GM12878 (cell line): ENCODE measurements at regions not wholly inside any gene's neighbourhood (a gene's known extent, or its start where the extent isn't known, plus 50 kb on each side); places are given as distances from the start of the nearest gene placed in this dataset.

Experiments
- ATAC-seq: fragments of 200-7000 bp; cut with Tn5 transposase; 3 replicates; pipeline ENCODE4 v1.9.1; 2020; ENCODE audit warnings: mild to moderate bottlenecking, moderate library complexity
- BruUV-seq: library from RNA; stranded (reverse); fragments of 400-500 nt; replicated peaks from 2 replicates; lab custom pipeline; 2021; lab: Mats Ljungman, UMichigan
- CTCF ChIA-PET: fragments of 300-600 bp; sonication (Branson Sonifier 250); formaldehyde crosslinking; extraction: SDS; loops from one replicate; lab custom pipeline; 2021; ENCODE audit warnings: inconsistent platforms; lab: Yijun Ruan, JAX
- POLR2A ChIA-PET: fragments of 350-600 bp; formaldehyde crosslinking; extraction: SDS; loops from one replicate; lab custom pipeline; 2021; ENCODE audit warnings: inconsistent platforms; lab: Charles Lee
- RAD21 ChIA-PET: fragments of 300-600 bp; sonication (Branson Sonifier 250); formaldehyde crosslinking; loops from one replicate; lab custom pipeline; 2023; ENCODE audit warnings: antibody characterized with exemption; ENCODE audit not compliant: unreplicated experiment; lab: Charles Lee
- SMC1A ChIA-PET: fragments of 300-600 bp; sonication (Branson Sonifier 250); formaldehyde crosslinking; loops from one replicate; lab custom pipeline; 2023; ENCODE audit not compliant: unreplicated experiment, uncharacterized antibody; lab: Charles Lee
- DNase-seq: peaks from one replicate; pipeline ENCODE4 v3.0.0-alpha.2; 2011; ENCODE audit warnings: low read depth, low spot score
- FAIRE-seq: peaks from 3 replicates; lab custom pipeline; 2011; peaks lifted over from hg19 to GRCh38; lab: Jason Lieb, UNC
- H2AFZ ChIP-seq: 2 replicates; pipeline ENCODE4 v1.6.0; 2011; ENCODE audit warnings: low read depth, low read length, control low read depth; ENCODE audit not compliant: control insufficient read depth
- H3K27ac ChIP-seq: 2 replicates; pipeline ENCODE4 v1.5.1; 2011; ENCODE audit warnings: control low read depth; ENCODE audit not compliant: control insufficient read depth, insufficient read depth
- H3K27me3 ChIP-seq, 2 experiments: replicated peaks in 1 of 2; 2 replicates each; pipeline versions ENCODE4 v1.6.0 to v1.6.1; 2011; ENCODE audit warnings: low read length in 1 of 2; ENCODE audit not compliant: control insufficient read depth in 2 of 2, insufficient read depth in 2 of 2
- H3K36me3 ChIP-seq, 2 experiments: 2 replicates each; pipeline ENCODE4 v1.5.1; 2011; ENCODE audit warnings: low read length in 1 of 2; ENCODE audit not compliant: control insufficient read depth in 2 of 2, insufficient read depth in 2 of 2
- H3K4me1 ChIP-seq: 2 replicates; pipeline ENCODE4 v1.6.1; 2011; ENCODE audit warnings: mild to moderate bottlenecking, low read length, moderate library complexity, mixed read lengths; ENCODE audit not compliant: control insufficient read depth, insufficient read depth
- H3K4me2 ChIP-seq: 2 replicates; pipeline ENCODE4 v1.6.0; 2011; ENCODE audit warnings: control low read depth; ENCODE audit not compliant: control insufficient read depth, insufficient read depth
- H3K4me3 ChIP-seq: fragments of 200-600 bp; sonication (generic); 2 replicates; pipeline ENCODE4 v1.5.1; 2016
- H3K79me2 ChIP-seq: 2 replicates; pipeline ENCODE4 v1.6.0; 2011; ENCODE audit warnings: low read length; ENCODE audit not compliant: control insufficient read depth, insufficient read depth
- H3K9ac ChIP-seq: 2 replicates; pipeline ENCODE4 v1.8.0; 2011; ENCODE audit warnings: low read length, control low read depth, mixed read lengths; ENCODE audit not compliant: control insufficient read depth, insufficient read depth
- H3K9me3 ChIP-seq: replicated peaks from 3 replicates; pipeline ENCODE4 v1.5.1; 2011; ENCODE audit warnings: mild to moderate bottlenecking, low read length; ENCODE audit not compliant: control insufficient read depth, insufficient read depth
- H4K20me1 ChIP-seq: 2 replicates; pipeline ENCODE4 v1.6.0; 2011; ENCODE audit not compliant: control insufficient read depth, insufficient read depth
- ATF7 ChIP-seq: fragments of 450-650 bp; IDR thresholded peaks from 2 replicates; pipeline ENCODE4 v1.6.1; 2016; ENCODE audit warnings: low read depth, mild to moderate bottlenecking
- CUX1 ChIP-seq: IDR thresholded peaks from 2 replicates; pipeline ENCODE4 v1.6.1; 2012; ENCODE audit warnings: improper control_type of control experiment, low read depth, low read length; ENCODE audit not compliant: insufficient replicate concordance
- E2F8 ChIP-seq: fragments of 450-650 bp; IDR thresholded peaks from 2 replicates; pipeline ENCODE4 v1.6.1; 2018; ENCODE audit warnings: mild to moderate bottlenecking, low read depth, moderate library complexity; ENCODE audit not compliant: partially characterized antibody
- MEF2A ChIP-seq: IDR thresholded peaks from 2 replicates; pipeline ENCODE4 v1.6.1; 2011; ENCODE audit warnings: low read depth, mild to moderate bottlenecking, low read length, moderate library complexity; ENCODE audit not compliant: insufficient read depth
- MLLT1 ChIP-seq: fragments of 450-650 bp; IDR thresholded peaks from 2 replicates; pipeline ENCODE4 v1.6.1; 2016; ENCODE audit warnings: mild to moderate bottlenecking
- PBX3 ChIP-seq: IDR thresholded peaks from 2 replicates; pipeline ENCODE4 v1.6.1; 2011; ENCODE audit warnings: mild to moderate bottlenecking, low read depth, low read length, moderate library complexity; ENCODE audit not compliant: insufficient replicate concordance
- POU2F2 ChIP-seq: IDR thresholded peaks from 3 replicates; pipeline ENCODE4 v1.6.1; 2011; ENCODE audit warnings: low read depth, mild to moderate bottlenecking, low read length, borderline replicate concordance
- REST ChIP-seq: IDR thresholded peaks from 2 replicates; pipeline ENCODE4 v1.6.1; 2012; ENCODE audit warnings: mild to moderate bottlenecking, low read depth, low read length
- SMAD5 ChIP-seq: IDR thresholded peaks from 2 replicates; pipeline ENCODE4 v1.6.1; 2016; ENCODE audit warnings: antibody characterized with exemption, low read depth
- WGBS: methylation state at CpG from one replicate; pipeline ENCODE4 v1.1.6; 2016; ENCODE audit warnings: low lambda C conversion rate; ENCODE audit not compliant: insufficient replicate concordance, insufficient coverage; ENCODE audit errors: missing lambda C conversion rate; 5-methylcytosine and 5-hydroxymethylcytosine counted together
- in situ Hi-C: fragments of 300-500 bp; cut with MboI; formaldehyde crosslinking; loops from 9 replicates; pipeline ENCODE4 v1.14.3; 2018; ENCODE audit warnings: mixed read lengths
- intact Hi-C: fragments of 100-400 bp; cut with micrococcal nuclease; formaldehyde crosslinking; loops from one replicate; pipeline ENCODE4 v1.14.2; 2022; ENCODE audit not compliant: unreplicated experiment

GRCh38 chr13:73133531-73133930, 74.7 kb downstream of the KLF5 start:
- ChIA-PET CTCF (no interaction called here), SMC1A (no interaction called here), POLR2A (no interaction called here), RAD21 (no interaction called here)
- 45% methylated on average over 1 of the region's 1 CpG for WGBS
- no peak for TF ChIP-seq PBX3
- no peak for TF ChIP-seq POU2F2
- TF ChIP-seq MEF2A, result no peak
- TF ChIP-seq ATF7, result no peak
- TF ChIP-seq MLLT1, result no peak
- no peak for TF ChIP-seq CUX1
- no peak for TF ChIP-seq SMAD5
- TF ChIP-seq E2F8, result no peak
- no peak for TF ChIP-seq REST
- Histone ChIP-seq H3K4me1 (no peaks in the 10 kb centered on the region), H2AFZ (no peak overlapping the region), H3K9ac (no peak overlapping the region), H3K9me3 (no peaks in the 10 kb centered on the region), H4K20me1 (no peaks in the 10 kb centered on the region), H3K4me2 (no peak overlapping the region), H3K27ac (no peak overlapping the region), H3K79me2 (no peaks in the 10 kb centered on the region), H3K27me3 (no peaks in the 10 kb centered on the region), H3K4me3 (no peak overlapping the region), H3K36me3 (no peaks in the 10 kb centered on the region)
- intact Hi-C loops, result no loop called here
- DNase-seq, result no peak
- in situ Hi-C loops, result no loop called here
- FAIRE-seq, result no peak
- BruUV-seq, result no TSS peak
- ATAC-seq, result no peak
